ENCODE measurements at regions not wholly inside any gene's neighbourhood (a gene's known extent, or its start where the extent isn't known, plus 50 kb on each side); places are given as distances from the start of the nearest gene placed in this dataset.

- TF ChIP-seq RCOR1 (IDR thresholded peaks at IDR 0.05; ENCODE audit: insufficient replicate concordance, low read length): no peak
- TF ChIP-seq CTCF (conservative IDR thresholded peaks at IDR 0.05; ENCODE audit: low read depth, low read length): no peak
- TF ChIP-seq MAFK (IDR thresholded peaks at IDR 0.05; ENCODE audit: low read depth, low read length): no peak
- no peak for TF ChIP-seq CEBPB (IDR thresholded peaks at IDR 0.05; ENCODE audit: low read depth, low read length)
- no peak for TF ChIP-seq POLR2A (IDR thresholded peaks at IDR 0.05; ENCODE audit: low read depth, low read length)
- TF ChIP-seq MAZ (IDR thresholded peaks at IDR 0.05; ENCODE audit: borderline replicate concordance, low read depth, low read length): no peak
- TF ChIP-seq RAD21 (IDR thresholded peaks at IDR 0.05; ENCODE audit: low read length): no peak
Measured at GRCh38 chr5:138695781-138696180, 57.4 kb upstream of the CTNNA1 start.

Data from IMR-90 (cell line).